CD4-positive, alpha-beta T cell treated with Interleukin-10 for 1 hour (primary cell): ENCODE measurements at regions not wholly inside any gene's neighbourhood (a gene's known extent, or its start where the extent isn't known, plus 50 kb on each side); places are given as distances from the start of the nearest gene placed in this dataset.

ENCODE experiments used
- DNase-seq: peaks from one replicate; pipeline ENCODE4 v3.0.0-alpha.2; 2020

DNA sequence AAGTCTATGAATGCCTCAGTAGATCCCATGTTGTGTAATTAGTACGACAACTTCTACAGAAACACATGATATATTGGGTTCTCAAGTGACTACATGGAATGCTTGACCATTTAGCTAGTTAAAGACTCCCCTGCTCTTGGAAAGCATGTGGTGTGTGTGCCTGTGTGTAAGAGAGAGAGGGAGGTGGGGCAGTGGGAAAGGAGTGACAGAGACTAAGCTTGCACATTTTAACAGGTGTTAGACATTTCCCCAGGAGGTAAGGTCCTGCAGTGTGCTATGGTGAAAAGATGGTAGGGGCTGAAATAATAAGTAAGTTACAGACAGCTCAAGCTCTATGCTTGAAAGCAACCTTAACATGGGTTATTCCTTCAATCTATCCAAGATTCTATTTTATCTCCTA is 241.7 kb upstream of the GHITM start:
- DNase-seq, result no peak

DNA sequence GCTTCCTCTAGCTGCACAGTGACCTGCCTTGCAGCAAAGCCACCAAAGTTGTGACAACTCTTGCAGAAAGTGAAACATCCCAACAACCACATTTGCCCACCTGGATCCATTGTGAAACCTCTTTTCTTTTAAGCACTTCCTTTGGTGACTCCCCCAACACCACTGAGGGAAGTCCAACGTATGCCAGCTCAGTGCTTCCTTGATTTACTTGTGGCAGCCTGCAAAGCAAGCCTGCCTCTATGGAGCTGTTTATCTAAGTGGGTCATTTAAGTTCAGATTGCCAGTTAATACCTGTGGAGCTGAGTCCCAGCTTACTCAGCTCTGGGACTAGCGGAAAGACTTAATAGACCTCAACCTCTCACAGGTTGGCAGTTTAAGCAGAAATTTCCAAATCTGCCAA is 230.8 kb upstream of the GHITM start:
- DNase-seq, result no peak

DNA sequence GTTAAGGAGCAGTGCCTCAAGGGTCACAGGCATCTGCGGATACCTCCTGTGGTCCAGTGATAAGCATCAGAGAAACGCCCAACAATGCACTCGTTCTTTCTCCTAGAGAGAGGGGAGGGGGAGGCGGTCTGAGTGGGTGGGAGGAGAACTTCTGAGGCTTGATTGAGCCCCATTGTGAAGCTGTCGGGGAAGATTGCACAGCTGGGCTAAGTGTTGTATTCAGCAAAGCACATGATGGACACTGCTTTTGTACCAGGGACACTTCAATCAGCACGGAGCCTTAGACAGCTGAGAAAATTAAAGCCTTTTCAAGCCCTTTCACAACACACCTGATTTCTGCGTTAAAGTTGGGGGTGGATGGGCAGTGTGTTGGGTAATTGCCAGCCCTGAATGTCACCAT is 230.3 kb upstream of the GHITM start:
- no peak for DNase-seq

DNA sequence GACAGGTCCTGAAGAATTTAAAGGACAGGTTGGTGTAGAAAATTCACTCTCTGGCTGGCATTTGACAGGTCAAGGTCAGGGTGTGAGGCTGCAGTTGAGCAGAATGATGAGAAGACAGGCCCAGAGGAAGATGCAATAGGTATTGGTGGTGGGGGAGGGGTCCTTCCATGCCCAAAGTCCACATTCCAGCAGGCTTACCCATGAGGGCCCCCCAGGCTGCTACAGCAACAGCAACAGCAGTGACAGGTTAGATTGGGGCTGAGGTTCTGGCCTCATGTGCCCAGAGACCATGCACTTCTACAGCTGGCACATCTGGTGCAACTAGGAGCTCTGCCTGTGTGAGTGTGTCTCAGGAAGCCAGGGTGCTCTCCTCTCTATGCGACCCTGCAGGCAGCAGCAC is 223.5 kb upstream of the GHITM start:
- DNase-seq, result no peak

DNA sequence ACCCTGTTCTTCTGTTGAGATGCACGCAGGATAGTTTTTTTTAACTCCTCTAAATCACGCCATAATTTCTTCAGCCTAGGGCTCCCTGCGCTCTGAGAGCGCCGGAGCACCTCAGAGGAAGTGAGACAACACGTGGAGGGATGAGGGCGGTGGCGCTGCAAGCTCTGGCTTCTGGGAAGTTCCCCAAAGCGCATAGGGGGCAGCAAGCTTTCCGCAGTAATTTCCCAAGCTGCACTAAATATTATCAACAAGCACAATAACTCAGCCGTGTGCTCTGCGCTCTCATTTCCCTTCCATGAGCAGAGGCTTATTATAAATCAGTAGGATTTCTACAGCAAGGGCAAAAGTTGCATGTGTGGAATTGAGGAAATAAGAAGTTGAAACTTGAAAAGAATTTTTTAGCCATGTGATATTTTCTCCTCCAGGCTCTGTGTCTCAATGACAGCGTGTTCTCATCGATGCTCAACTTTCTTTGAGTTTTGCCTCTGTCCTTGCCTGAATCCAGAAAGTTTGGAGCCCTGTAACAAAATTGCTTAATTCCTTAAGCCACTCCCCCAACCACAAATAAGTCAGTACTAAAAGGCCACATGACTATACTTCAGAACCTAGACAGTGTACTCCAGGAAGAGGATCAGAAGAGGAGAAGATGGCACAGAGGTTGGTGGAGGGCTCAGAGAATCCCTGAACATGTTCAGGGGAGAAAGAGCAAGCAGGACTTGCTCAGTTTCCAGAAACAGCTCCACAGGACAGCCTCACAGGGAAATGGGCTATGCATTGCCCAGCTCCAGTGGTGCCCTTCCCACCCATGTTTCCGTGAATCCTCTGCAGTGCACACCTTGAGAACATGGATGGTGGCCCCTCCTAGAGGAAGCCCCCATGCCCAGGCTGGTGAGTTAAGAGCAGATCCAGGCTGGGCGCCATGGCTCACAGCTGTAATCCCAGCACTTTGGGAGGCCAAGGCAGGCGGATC is 221.5 kb upstream of the GHITM start:
- DNase-seq, result peak; percentile 7

DNA sequence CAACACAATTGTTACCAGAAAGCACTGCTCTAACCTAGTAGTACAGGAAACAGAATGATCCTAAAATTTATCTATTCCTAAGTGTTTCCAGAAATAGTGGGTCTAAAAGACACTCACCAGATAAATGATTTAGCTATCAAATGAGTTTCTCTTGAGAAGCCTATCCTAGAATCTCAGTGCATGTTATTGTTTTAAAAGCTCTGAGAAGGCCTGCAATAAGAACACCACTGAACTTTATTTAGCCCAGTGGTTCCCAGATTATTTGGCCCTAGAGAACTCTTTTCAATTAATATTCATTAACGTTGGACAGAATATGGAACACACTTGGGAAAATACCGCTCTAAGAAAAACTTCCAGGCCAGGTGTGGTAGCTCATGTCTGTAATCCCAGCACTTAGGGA is 220.1 kb upstream of the GHITM start:
- DNase-seq, result no peak

DNA sequence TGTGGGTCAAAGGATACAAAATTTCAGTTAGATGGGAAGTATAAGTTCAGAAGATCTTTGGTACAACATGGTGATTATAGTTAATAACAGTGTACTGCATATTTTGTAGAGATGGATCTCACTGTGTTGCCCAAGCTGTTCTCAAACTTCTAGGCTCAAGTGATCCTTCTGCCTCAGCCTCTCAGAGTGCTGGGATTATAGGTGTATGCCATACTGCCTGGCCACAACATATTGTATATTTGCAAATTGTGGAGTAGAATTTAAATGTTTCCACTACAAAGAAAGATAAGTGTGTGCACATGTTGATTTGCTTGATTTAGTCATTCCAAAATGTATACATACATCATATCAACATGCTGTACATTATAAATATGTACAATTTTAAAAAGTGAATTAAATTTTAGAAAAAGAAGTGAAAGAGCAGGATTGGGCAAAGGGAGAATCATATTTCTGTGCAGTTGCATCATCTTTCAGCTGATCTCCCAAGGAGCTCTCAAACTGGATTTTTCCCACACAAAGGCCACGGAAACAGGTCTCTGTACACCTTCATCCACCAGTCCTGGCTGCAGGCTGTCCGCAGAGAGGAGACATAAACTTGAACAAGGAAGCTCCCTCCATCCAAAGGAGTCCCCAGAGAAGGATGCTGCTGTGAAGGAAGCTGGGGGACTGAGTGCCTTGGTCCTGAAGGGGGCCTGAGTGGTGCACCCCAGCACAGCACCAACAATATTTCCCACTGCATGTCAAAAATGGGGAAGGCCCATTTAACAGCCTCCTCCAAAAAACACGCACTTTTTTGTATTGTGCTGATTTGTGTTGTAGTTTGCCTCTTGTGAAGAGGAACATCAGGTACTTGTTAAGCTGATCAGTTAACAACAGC is 217.1 kb upstream of the GHITM start:
- no peak for DNase-seq

DNA sequence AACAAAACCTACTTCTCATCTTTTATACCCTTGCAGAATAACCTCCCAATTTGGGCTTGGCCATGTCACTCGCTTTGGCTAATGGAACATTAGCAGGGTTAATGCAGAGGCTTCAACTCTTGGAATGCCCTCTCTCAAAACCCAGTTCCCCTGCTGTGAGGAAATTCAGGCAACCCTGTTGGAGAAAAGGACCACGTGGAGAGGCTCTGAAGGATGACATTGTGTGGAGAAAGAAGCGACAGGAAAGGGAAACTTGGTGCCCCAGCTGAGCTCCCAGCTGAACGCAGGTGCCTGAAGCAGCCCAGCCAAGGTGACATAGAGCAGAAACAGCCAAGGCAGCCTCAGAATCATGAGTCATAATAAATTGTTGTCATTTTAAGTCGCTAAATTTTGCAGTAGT is 214.2 kb upstream of the GHITM start:
- no peak for DNase-seq

DNA sequence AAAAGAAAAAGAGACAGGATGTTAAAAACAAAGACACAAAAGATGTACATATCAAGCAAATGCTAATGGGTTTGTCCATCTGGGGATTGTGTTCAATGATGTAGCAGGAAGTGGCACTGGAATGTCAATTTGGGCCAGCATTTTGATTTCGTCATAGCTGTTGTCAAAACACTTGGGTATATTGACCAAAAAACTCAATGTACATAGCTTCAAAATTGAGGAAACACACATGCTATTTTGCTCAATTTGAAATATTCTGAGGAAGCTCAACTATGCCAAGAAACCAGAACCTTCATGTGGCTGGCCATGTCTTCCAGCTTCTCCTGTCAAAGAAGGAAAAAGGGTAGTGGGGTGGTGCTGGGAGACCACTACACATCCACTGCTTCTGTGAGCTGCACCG is 212.7 kb upstream of the GHITM start:
- no peak for DNase-seq

DNA sequence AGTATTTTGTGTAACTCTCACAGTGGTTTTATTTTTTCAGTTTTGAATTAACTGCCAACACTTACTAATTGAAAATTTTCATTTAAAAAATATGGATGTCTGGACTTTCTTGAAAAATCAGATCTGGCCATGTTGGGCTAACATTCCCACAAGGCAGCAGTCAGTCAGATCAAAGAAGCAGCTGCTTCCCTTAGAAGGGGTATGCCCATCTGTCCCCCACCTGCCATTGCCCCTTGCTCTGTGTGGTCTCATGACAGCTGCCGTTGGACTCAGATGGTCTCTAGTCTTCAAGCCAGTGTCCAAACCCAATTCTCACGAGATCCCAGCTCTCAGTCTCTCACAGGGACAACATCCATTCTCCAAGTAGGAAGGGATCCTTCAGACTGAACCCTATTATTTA is 212.1 kb upstream of the GHITM start:
- DNase-seq, result no peak

DNA sequence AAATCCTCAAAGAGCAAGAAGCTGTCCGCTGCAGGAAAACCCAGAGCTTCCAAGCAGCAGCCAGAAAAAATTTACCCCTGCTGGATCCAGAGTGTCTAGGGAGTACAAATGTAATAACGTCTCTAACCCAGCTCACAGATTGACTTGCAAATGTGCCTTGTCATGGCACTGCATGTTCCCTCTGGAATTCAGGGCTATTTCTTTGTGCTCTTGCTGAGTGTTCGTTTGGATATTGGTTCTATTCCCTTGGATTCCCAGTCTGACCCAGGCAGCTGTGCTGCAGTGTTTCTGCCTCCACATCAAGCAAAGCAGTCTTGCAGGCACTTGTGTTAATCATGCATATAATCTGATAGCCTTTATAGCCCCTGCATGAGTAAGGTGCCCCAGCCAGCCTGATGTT is 209.9 kb upstream of the GHITM start:
- DNase-seq, result no peak

DNA sequence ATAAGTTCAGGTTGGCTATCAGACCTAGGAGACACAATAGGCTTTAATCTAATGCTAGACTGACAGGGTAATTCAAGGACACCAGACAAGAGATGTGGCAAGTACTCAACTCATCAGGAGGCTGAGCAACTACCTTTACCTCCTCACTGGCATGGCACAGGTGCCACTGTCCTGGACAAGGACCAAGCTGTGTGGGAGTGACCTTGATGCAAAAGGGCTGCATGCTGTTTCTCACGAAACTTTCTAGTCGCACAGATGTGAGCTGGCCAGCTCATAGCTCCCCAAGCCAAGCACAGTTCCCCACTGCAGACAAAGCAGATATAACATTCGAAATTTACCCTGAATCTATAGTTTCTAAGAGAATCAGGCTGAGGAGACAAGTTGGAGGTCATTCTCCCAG is 207.6 kb upstream of the GHITM start:
- DNase-seq, result no peak

DNA sequence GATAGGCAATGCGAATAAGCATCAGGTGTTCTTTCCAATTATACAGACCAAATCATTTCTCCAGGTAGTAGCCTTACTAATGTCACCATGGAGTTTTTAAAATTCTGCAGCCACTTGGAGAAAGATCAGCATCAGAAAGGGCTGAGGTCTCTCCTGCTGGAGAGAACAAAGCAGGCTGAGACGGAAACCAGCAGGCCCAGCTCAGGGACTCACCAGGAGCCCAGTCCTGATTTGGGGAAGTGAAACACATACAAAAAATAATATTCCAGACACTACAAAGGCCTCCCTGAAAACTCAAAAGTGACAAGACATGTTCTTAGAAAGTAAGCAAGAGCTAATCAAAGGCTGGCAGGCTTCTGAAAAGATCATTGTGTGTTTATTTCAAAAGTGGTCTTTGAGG is 207.1 kb upstream of the GHITM start:
- DNase-seq, result no peak

DNA sequence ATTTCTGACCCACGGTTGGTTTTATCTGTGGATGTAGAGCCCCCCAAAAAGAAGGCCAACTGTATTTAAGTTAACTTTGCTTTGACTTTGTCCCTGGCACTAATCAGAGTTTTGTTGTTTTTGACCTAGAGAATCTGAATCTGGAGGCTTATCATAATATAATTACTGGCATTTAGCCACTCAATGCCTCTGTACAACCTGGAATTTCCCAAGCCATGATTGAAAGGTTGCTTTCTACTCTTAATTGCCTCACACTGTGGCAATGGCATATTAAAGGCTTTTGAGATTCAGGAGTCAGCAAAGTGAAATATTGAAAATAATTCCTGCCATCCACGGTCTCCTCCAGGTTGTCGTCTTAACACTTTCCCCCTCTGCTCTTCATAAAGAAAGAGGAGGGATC is 205.2 kb upstream of the GHITM start:
- no peak for DNase-seq

DNA sequence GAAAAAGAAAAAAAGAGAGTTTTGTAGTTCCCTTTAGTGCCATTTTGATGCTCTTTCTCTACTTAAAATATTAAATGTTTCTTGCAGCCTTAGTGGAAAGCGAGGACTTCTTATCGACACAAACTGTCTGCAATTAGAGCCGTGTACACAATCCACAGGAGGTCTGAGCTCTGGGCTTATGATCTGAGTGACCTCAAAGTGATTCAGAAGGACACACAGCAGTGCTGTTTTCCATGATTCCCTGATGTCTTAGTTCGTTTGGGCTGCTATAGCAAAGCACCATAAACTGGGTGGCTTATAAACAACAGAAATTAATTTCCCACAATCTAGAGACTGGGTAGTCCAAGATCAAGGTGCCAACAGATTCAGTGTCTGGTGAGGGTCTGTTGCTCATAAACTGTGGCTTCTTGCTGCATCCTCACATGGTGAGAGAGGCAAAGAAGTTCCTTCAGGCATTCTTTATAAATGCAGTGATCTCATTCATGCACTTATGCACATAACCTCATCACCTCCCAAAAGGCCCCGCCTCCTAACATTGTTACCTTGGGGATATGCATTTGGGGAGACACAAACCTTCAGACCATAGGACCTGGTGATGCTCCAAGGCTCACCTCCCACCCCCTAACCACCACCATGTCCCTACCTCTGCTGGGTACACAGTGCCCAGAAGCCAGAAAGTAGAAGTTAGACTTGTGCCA is 204.5 kb upstream of the GHITM start:
- DNase-seq, result no peak

DNA sequence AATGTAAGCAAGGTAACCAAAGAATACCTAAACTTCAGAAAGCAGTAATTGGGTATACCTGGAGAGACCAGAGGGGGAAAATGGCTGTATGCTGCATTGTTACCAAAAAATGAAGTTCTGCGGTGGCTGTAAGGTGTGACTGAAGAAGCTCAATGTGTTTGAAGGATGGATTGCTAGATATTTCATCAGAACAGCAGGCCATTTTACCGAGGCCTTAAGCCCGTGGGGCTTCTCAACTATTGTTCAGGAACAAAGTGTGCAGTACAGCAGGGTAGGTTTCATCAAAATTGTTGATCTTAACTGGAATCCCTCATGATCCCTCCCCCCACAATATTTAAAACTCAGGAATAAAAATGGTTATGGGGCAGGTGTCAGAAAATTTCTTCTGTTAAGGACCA is 204.0 kb upstream of the GHITM start:
- no peak for DNase-seq

DNA sequence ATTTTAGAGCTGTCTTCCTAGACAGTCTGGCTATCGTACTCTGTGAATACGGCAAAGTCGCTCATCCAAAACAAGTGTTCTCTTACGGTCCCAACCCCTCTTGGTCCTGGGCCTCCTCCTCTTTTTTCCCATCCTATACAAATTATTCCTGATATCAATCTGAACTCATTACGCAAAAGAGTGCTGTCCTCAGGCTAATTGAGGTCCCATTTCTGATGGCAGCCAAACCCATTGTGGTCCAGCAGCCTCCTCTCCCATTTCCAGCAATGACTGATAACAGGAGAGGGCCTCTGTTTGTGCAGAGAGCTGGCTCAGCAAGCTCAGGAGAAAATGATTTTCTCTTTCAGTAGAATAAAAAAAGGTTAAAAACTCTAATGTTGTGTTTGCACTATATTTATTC is 203.4 kb upstream of the GHITM start:
- DNase-seq, result no peak

DNA sequence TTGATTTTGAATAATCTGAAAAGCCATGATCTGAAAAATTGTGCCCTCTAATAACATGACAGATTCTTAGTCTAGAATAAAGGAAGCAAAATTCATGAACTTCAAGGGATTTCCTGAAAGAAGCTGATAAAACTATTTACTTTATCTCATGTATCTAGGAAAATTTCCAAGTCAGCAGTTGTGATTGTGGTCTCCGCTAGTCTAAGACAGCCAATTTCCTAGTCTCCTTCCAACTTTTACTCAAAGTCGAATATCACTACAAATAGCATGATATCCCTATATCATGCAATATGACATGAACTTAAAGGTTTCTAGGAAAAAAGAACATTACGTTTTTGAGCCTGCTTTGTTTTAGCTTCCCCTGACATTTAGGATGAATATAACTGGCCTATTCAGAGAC is 202.1 kb upstream of the GHITM start:
- DNase-seq, result no peak

DNA sequence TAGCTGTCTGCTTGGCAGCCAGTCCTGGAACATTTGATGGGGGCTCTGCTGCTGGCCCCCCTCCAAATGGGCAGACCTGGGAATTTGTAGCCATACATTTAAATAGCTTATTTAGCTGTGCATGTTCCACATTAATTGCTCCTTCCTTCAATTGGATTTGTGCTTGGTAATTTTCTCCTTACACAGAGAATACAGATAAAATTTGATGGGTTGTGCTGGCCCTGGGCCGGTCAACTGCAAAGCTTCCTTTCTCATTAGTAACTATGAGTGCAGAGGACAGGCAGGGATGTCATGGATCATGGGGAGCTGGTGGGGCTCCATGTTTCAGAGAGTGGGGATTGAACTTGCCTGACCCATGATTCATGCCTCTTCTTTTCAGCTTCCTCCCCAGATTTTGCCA is 201.5 kb upstream of the GHITM start:
- no peak for DNase-seq

DNA sequence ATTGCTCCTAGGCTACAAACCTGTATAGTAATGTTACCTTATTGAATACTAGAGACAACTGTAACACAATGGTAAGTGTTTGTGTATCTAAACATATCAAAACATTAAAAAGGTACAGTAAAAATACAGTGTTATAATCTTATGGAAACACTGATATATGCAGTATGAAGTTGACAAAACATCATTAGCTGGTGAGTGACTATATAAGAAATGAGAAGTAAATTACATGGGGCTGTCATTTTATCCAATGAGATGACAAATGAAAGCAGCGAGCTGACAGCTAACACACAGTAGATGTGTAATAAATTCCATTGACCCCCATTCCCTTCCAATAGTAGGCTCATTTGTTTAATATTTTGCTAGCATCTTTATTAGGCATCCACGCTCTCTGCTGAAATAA is 198.1 kb upstream of the GHITM start:
- no peak for DNase-seq

DNA sequence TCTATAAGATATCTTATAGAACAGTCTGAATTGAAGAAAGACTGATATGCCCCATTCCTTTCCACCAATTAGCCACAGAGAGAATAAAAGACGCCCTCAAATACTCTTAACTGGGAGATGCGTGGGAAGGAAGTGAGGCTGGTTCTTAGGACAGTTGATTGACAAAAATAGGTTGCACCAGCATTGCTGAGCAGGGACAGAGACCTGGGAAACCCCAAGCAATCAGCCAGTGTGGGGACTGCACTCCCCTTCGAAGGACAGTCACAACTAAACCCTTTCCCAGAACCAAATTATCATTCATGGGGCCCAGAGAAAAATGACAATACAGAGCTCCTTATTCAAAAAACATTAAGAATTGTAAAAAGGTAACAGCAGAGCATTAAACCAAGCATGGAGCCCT is 196.9 kb upstream of the GHITM start:
- no peak for DNase-seq

DNA sequence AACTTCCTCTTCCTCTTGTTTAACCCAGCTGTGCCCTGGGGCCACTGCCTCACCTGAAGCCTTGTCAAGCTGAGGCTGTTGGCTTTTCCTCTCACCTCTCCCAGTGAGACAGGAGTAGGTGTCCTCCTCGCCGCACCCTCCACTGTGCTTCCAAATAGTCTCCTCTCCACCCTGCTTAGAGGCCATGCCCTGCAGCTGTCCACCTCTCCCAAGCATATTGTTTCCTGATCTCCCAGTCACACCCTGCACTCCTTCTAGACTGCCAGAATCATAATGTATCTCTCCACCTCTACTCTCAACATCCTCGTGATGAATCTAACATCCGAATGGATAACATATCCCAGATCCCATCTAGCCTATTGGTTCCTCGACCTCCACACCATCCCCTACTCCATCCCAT is 196.3 kb upstream of the GHITM start:
- DNase-seq, result no peak

DNA sequence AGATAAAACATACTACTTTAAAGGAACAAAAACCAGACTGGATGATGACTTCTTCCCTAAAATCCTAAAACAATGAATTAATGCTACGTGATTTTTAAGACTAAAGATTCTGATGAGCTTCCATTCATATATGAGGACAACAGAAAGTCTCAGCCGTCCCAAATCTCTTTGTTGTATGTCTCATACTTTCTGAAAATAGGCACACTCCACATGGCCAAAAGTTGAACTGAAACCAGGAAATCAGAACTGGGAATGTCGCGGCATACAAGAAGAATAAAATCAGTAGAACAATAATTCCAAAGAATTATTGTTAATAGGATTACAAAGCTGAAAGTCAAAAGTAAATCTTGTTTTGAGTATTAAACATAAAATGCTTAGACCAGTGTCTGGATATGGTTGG is 195.4 kb upstream of the GHITM start:
- DNase-seq, result no peak
